ENCODE measurements at regions not wholly inside any gene's neighbourhood (a gene's known extent, or its start where the extent isn't known, plus 50 kb on each side); places are given as distances from the start of the nearest gene placed in this dataset.

DNA sequence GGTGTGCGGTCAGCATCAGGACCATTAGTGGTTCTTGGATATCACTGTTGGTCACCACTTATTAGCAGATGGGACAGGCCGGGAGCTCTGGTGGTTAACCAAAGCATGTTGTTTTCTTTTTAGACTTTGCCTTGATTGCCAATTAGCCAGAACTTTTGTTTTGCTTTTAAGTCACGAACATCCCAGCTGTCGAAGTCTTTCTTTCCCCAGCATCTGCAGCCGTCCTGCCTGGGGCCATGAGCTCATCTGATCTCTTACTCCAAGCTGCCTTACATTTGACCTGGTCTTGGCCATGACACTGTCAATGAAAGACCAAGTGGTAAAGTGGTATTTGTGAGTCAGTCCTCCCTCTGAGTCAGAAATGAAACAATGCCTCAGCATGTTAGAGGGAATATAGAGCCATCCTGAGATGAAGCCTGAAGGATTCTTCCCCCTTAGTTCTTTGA, 53.9 kb upstream of the CREB5 start:
- ChIA-PET CTCF (interaction anchor here (0.9 kb wide), 1 partner anchor 61 kb away, joined by 3 read pairs; no protein-coding TSS in a partner anchor), POLR2A (no interaction called here)
- H3K27me3 ChIP-seq (ENCODE audit: control insufficient read depth, insufficient read depth, low read length), result no peaks in the 10 kb centered on the region
- TF ChIP-seq TCF7L2 (IDR thresholded peaks at IDR 0.05; ENCODE audit: low read depth, low read length), result no peak
- TF ChIP-seq, protein P1, sequence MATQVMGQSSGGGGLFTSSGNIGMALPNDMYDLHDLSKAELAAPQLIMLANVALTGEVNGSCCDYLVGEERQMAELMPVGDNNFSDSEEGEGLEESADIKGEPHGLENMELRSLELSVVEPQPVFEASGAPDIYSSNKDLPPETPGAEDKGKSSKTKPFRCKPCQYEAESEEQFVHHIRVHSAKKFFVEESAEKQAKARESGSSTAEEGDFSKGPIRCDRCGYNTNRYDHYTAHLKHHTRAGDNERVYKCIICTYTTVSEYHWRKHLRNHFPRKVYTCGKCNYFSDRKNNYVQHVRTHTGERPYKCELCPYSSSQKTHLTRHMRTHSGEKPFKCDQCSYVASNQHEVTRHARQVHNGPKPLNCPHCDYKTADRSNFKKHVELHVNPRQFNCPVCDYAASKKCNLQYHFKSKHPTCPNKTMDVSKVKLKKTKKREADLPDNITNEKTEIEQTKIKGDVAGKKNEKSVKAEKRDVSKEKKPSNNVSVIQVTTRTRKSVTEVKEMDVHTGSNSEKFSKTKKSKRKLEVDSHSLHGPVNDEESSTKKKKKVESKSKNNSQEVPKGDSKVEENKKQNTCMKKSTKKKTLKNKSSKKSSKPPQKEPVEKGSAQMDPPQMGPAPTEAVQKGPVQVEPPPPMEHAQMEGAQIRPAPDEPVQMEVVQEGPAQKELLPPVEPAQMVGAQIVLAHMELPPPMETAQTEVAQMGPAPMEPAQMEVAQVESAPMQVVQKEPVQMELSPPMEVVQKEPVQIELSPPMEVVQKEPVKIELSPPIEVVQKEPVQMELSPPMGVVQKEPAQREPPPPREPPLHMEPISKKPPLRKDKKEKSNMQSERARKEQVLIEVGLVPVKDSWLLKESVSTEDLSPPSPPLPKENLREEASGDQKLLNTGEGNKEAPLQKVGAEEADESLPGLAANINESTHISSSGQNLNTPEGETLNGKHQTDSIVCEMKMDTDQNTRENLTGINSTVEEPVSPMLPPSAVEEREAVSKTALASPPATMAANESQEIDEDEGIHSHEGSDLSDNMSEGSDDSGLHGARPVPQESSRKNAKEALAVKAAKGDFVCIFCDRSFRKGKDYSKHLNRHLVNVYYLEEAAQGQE (IDR thresholded peaks at IDR 0.05; ENCODE audit: insufficient read depth in 1 of 2, low read depth in 2 of 2, low read length in 1 of 2), result no peak
- no peak for TF ChIP-seq POLR2AphosphoS5 (IDR thresholded peaks at IDR 0.05; ENCODE audit: low read depth, low read length)
- TF ChIP-seq SIN3A (IDR thresholded peaks at IDR 0.05; ENCODE audit: borderline replicate concordance, insufficient read depth, low read depth, low read length), result no peak
- TF ChIP-seq, protein P2, sequence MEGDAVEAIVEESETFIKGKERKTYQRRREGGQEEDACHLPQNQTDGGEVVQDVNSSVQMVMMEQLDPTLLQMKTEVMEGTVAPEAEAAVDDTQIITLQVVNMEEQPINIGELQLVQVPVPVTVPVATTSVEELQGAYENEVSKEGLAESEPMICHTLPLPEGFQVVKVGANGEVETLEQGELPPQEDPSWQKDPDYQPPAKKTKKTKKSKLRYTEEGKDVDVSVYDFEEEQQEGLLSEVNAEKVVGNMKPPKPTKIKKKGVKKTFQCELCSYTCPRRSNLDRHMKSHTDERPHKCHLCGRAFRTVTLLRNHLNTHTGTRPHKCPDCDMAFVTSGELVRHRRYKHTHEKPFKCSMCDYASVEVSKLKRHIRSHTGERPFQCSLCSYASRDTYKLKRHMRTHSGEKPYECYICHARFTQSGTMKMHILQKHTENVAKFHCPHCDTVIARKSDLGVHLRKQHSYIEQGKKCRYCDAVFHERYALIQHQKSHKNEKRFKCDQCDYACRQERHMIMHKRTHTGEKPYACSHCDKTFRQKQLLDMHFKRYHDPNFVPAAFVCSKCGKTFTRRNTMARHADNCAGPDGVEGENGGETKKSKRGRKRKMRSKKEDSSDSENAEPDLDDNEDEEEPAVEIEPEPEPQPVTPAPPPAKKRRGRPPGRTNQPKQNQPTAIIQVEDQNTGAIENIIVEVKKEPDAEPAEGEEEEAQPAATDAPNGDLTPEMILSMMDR (IDR thresholded peaks at IDR 0.05), result no peak
- ATAC-seq (peak; percentile 82), DNase-seq (ENCODE audit: low read depth, low spot score) (peak; percentile 73)
- H3K4me1 ChIP-seq (ENCODE audit: control insufficient read depth, insufficient read depth, low read length), result 0 out of 2 replicates have a peak, but pooled peaks cover 2% of the 10 kb centered on the region
- H3K4me3 ChIP-seq (ENCODE audit: low read depth in 2 of 2, low read length in 2 of 2), result no peak overlapping the region
- no peaks in the 10 kb centered on the region for H3K9me3 ChIP-seq (ENCODE audit: control insufficient read depth, insufficient read depth, low read depth, low read length)
- no TSS peak for BruUV-seq (replicated peaks)
- no peak overlapping the region for H3K27ac ChIP-seq (ENCODE audit: low read length)
- in situ Hi-C loops (cut with HindIII; ENCODE audit: low pct_unique_long_range_greater_than_20kb, low sequenced_read_pairs), result no loop called here
- no peaks in the 10 kb centered on the region for H3K36me3 ChIP-seq (ENCODE audit: control insufficient read depth, insufficient read depth, low read length)
- intact Hi-C loops (cut with micrococcal nuclease; ENCODE audit: unreplicated experiment), result no loop called here

DNA sequence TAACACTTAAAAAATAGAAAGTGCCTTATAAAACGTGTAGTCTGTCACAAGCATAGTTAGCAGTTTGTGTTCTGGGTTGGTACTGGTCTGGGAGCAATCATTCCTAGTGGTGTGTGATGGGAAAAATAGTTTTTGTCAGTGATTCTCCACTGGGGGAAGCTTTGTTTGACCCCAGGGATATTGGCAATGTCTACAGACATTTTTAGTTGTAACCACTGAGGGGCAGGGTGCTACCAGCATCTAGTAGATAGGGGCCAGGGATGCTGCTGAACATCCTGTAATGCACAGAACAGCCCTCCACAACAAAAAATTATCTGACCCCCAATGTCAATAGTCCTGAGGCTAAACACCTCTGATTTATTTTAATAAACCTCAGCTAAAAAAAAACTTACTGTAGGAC, 51.6 kb upstream of the CREB5 start:
- no peak for ATAC-seq
- Histone ChIP-seq H3K4me1 (ENCODE audit: control insufficient read depth, insufficient read depth, low read length) (0 out of 2 replicates have a peak, but pooled peaks cover 2% of the 10 kb centered on the region), H3K9me3 (ENCODE audit: control insufficient read depth, insufficient read depth, low read depth, low read length) (no peaks in the 10 kb centered on the region), H3K27me3 (ENCODE audit: control insufficient read depth, insufficient read depth, low read length) (0 out of 2 replicates have a peak, but pooled peaks cover 2% of the 10 kb centered on the region), H3K27ac (ENCODE audit: low read length) (no peak overlapping the region), H3K4me3 (ENCODE audit: low read depth in 2 of 2, low read length in 2 of 2) (no peak overlapping the region), H3K36me3 (ENCODE audit: control insufficient read depth, insufficient read depth, low read length) (no peaks in the 10 kb centered on the region)
- DNase-seq (ENCODE audit: low read depth, low spot score), result no peak
- TF ChIP-seq, protein P2 (IDR thresholded peaks at IDR 0.05), result peak; percentile 21; the same call in 1 of the 2 replicates
- no peak for TF ChIP-seq SIN3A (IDR thresholded peaks at IDR 0.05; ENCODE audit: borderline replicate concordance, insufficient read depth, low read depth, low read length)
- no TSS peak for BruUV-seq (replicated peaks)
- POLR2A ChIA-PET, result no interaction called here
- CTCF ChIA-PET, result no interaction called here
- in situ Hi-C loops (cut with HindIII; ENCODE audit: low pct_unique_long_range_greater_than_20kb, low sequenced_read_pairs), result no loop called here
- intact Hi-C loops (cut with micrococcal nuclease; ENCODE audit: unreplicated experiment), result no loop called here

Measured in Panc1 (cell line).